ENCODE measurements at regions not wholly inside any gene's neighbourhood (a gene's known extent, or its start where the extent isn't known, plus 50 kb on each side); places are given as distances from the start of the nearest gene placed in this dataset.

- no peak for TF ChIP-seq MAX (IDR thresholded peaks at IDR 0.05)
- TF ChIP-seq ZNF274 (IDR thresholded peaks at IDR 0.05; ENCODE audit: low read depth, low read length), result no peak
Observed at GRCh38 chr14:41071351-41071750, 535.3 kb upstream of the LRFN5 start.
